ENCODE measurements at regions not wholly inside any gene's neighbourhood (a gene's known extent, or its start where the extent isn't known, plus 50 kb on each side); places are given as distances from the start of the nearest gene placed in this dataset.

DNA sequence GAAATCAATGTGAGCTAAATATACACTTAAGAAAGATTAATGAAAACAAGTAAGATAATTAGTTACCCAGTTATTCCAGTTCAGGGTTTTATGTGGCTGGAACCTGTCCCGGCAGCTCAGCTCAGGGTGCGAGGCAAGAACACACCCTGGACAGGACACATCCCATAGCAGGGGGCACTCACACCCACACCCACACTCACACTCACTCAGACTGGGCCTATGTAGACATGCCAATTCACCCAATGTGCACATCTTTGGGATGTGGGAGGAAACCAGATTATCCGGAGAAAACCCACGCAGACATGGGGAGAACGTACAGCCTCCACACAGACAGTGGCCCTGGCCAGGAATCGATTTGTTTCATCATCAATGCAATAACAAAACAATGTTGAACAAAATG is 66.0 kb upstream of the TMCC3 start:
- TF ChIP-seq SIN3A (IDR thresholded peaks at IDR 0.05; ENCODE audit: borderline replicate concordance, insufficient read depth, low read length) (no peak), TAF1 (IDR thresholded peaks at IDR 0.05; ENCODE audit: borderline replicate concordance, insufficient read depth, low read length) (no peak), FOXP2 (optimal IDR thresholded peaks at IDR 0.05; ENCODE audit: borderline replicate concordance, extremely low read depth, extremely low read length, insufficient read depth) (no peak), REST (IDR thresholded peaks at IDR 0.05; ENCODE audit: insufficient read depth in 1 of 2, low read depth in 2 of 2, low read length in 2 of 2) (no peak), POLR2AphosphoS5 (IDR thresholded peaks at IDR 0.05; ENCODE audit: low read depth, low read length) (no peak)

DNA sequence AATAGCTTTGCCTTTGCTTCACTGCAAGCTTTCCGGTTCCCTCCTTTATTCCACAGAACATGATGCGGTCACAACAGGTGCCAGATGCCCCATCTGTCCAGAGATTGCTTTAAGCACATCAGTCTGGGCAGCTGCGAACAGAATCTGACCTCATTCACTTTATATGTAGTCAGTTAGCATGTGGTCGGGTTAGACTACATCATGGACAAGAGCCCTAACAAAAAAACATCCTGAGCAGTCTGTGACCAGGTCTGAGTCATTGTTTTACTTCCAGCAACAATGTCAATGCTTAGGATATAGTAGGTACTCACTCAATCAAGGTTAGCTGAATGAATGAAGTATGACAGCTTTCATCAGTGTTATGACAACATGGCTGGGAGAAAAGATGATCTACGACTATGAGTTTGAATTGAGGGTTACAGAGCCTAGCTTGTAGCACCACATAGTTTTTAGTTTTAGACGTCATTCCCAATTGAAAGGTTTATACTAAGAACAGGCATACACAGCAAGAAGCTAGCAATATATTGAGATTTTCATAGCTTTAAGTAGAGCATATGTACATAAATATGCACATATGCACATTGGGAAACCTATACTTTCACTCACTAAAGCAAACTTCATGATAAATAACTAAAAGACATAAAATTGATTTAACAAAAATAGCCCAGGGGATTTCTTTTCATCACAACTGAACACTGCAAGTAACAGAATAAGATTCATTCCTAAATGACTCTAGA is 64.2 kb upstream of the TMCC3 start:
- TF ChIP-seq SIN3A (IDR thresholded peaks at IDR 0.05; ENCODE audit: borderline replicate concordance, insufficient read depth, low read length) (peak; percentile 36; the same call in 1 of the 2 replicates), FOXP2 (optimal IDR thresholded peaks at IDR 0.05; ENCODE audit: borderline replicate concordance, extremely low read depth, extremely low read length, insufficient read depth) (no peak), REST (IDR thresholded peaks at IDR 0.05; ENCODE audit: insufficient read depth in 1 of 2, low read depth in 2 of 2, low read length in 2 of 2) (no peak), POLR2AphosphoS5 (IDR thresholded peaks at IDR 0.05; ENCODE audit: low read depth, low read length) (no peak), TAF1 (IDR thresholded peaks at IDR 0.05; ENCODE audit: borderline replicate concordance, insufficient read depth, low read length) (no peak)

DNA sequence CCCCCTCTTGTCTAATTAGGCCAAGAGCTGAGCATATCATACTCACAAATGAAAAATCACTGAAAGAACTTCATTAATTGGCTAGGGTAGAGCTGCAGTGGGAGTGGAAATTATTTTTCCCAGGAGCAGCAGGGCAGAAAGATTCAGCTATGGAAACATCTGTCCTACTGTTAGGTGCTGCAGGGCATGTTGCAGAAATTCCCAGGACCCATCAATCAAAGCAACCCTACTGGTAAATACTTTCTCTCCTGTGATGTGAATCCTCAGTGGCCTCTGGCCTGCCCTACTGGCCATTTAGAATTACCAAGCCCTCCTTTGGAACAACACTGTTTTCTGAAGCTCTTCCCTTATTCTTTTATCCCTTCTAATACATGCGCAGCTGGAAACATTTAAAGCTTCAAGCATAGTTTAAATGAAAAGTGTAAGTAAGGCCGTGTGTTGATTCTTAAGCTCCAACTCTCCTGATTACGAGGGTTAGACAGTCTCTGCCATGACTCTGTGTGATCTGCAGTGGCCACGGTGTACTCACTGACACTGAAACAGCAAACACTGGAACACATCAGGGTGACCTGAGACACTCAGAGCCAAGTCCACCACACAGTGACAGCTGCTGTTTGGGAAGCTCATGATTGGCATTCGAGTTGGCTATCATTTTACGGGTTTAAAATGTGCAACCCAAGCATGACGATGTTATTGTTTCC is 62.6 kb upstream of the TMCC3 start:
- TF ChIP-seq SIN3A (IDR thresholded peaks at IDR 0.05; ENCODE audit: borderline replicate concordance, insufficient read depth, low read length), result no peak
- TF ChIP-seq REST (IDR thresholded peaks at IDR 0.05; ENCODE audit: insufficient read depth in 1 of 2, low read depth in 2 of 2, low read length in 2 of 2), result no peak
- no peak for TF ChIP-seq FOXP2 (optimal IDR thresholded peaks at IDR 0.05; ENCODE audit: borderline replicate concordance, extremely low read depth, extremely low read length, insufficient read depth)
- no peak for TF ChIP-seq TAF1 (IDR thresholded peaks at IDR 0.05; ENCODE audit: borderline replicate concordance, insufficient read depth, low read length)
- TF ChIP-seq POLR2AphosphoS5 (IDR thresholded peaks at IDR 0.05; ENCODE audit: low read depth, low read length), result no peak

DNA sequence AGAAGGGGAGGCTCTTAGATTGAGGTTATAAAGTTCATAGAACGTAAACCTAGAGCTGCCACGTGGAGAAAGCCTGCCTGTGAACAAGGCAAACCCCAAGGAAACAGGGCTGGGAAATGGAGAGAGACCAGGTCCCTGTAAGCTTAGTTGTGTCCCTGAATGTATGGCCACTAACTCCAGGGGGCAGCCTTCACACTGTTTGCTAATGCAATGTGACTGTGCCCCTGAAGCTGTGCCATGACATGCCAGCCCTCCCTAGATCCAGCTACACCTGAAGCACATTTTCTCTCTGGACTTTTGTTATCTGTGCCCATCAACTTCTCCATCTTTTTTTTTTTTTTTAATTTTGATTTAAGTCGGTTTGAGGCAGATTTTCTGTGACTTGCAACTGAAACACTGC is 60.6 kb upstream of the TMCC3 start:
- TF ChIP-seq TAF1 (IDR thresholded peaks at IDR 0.05; ENCODE audit: borderline replicate concordance, insufficient read depth, low read length), result no peak
- no peak for TF ChIP-seq POLR2AphosphoS5 (IDR thresholded peaks at IDR 0.05; ENCODE audit: low read depth, low read length)
- no peak for TF ChIP-seq FOXP2 (optimal IDR thresholded peaks at IDR 0.05; ENCODE audit: borderline replicate concordance, extremely low read depth, extremely low read length, insufficient read depth)

- TF ChIP-seq TAF1 (IDR thresholded peaks at IDR 0.05; ENCODE audit: borderline replicate concordance, insufficient read depth, low read length) (no peak), REST (IDR thresholded peaks at IDR 0.05; ENCODE audit: insufficient read depth in 1 of 2, low read depth in 2 of 2, low read length in 2 of 2) (no peak), SIN3A (IDR thresholded peaks at IDR 0.05; ENCODE audit: borderline replicate concordance, insufficient read depth, low read length) (no peak), FOXP2 (optimal IDR thresholded peaks at IDR 0.05; ENCODE audit: borderline replicate concordance, extremely low read depth, extremely low read length, insufficient read depth) (no peak), POLR2AphosphoS5 (IDR thresholded peaks at IDR 0.05; ENCODE audit: low read depth, low read length) (no peak)
Measured at GRCh38 chr12:94707892-94708291, 57.5 kb upstream of the TMCC3 start.

All from PFSK-1 (cell line).